DMS153 treated with DMSO at 0.1 percent for 48 hours (cell line): ENCODE measurements at regions not wholly inside any gene's neighbourhood (a gene's known extent, or its start where the extent isn't known, plus 50 kb on each side); places are given as distances from the start of the nearest gene placed in this dataset.
"Not testable (repeated sequence)": the region's sequence is repeated elsewhere in the genome, so short reads cannot be mapped to it uniquely, and the experiment has no call there.

Experiments used
- DNase-seq: peaks from one replicate; lab custom pipeline; 2025; ENCODE audit not compliant: unreplicated experiment; lab: John Stamatoyannopoulos, UW

GRCh38 chr11:35046681-35047080, 92.3 kb upstream of the CD44 start:
- DNase-seq: no peak

GRCh38 chr11:35047179-35047578, 91.8 kb upstream of the CD44 start:
- no peak for DNase-seq

GRCh38 chr11:35047769-35048168, 91.2 kb upstream of the CD44 start:
- no peak for DNase-seq

GRCh38 chr11:35048346-35048745, 90.6 kb upstream of the CD44 start:
- DNase-seq: not testable (repeated sequence)

- DNase-seq: no peak
These were observed 89.0 kb upstream of the CD44 start for GRCh38 chr11:35049859-35050531.

GRCh38 chr11:35050541-35050995, 88.4 kb upstream of the CD44 start:
- no peak for DNase-seq

GRCh38 chr11:35056391-35057093, 82.4 kb upstream of the CD44 start:
- no peak for DNase-seq

GRCh38 chr11:35057926-35058668, 80.9 kb upstream of the CD44 start:
- DNase-seq: no peak

- DNase-seq: no peak
These were observed 80.1 kb upstream of the CD44 start for GRCh38 chr11:35058669-35059434.

GRCh38 chr11:35061516-35062440, 77.2 kb upstream of the CD44 start:
- DNase-seq: peak; percentile 78

- no peak for DNase-seq
These were observed 75.5 kb upstream of the CD44 start for GRCh38 chr11:35063488-35063931.

GRCh38 chr11:35064114-35064800, 74.7 kb upstream of the CD44 start:
- no peak for DNase-seq

GRCh38 chr11:35065566-35065965, 73.4 kb upstream of the CD44 start:
- DNase-seq: no peak

GRCh38 chr11:35066030-35066429, 72.9 kb upstream of the CD44 start:
- no peak for DNase-seq

GRCh38 chr11:35066783-35067423, 72.1 kb upstream of the CD44 start:
- no peak for DNase-seq

GRCh38 chr11:35071722-35072121, 67.2 kb upstream of the CD44 start:
- no peak for DNase-seq

- DNase-seq: no peak
These were observed 65.1 kb upstream of the CD44 start for GRCh38 chr11:35073691-35074419.
